Large intestine (tissue), 3 donors: ENCODE measurements at regions not wholly inside any gene's neighbourhood (a gene's known extent, or its start where the extent isn't known, plus 50 kb on each side); places are given as distances from the start of the nearest gene placed in this dataset.

Experiments
- DNase-seq, 2 donors: peaks; one replicate each; pipeline versions ENCODE4 v3.0.0 to v3.0.0-alpha.2; 2013
- H3K27ac ChIP-seq: one replicate; pipeline ENCODE4 v1.5.1; 2013; ENCODE audit warnings: low read length
- H3K27me3 ChIP-seq: 2 replicates; pipeline ENCODE4 v1.6.1; 2013; ENCODE audit warnings: low read length; ENCODE audit not compliant: control insufficient read depth, insufficient read depth
- H3K36me3 ChIP-seq: 2 replicates; pipeline ENCODE4 v1.6.1; 2013; ENCODE audit warnings: low read length; ENCODE audit not compliant: control insufficient read depth, insufficient read depth
- H3K4me1 ChIP-seq: one replicate; pipeline ENCODE4 v1.6.1; 2013; ENCODE audit warnings: low read length; ENCODE audit not compliant: control insufficient read depth, insufficient read depth
- H3K4me3 ChIP-seq: one replicate; pipeline ENCODE4 v1.5.1; 2013; ENCODE audit warnings: low read length
- H3K9me3 ChIP-seq: one replicate; pipeline ENCODE4 v1.6.1; 2013; ENCODE audit warnings: mild to moderate bottlenecking, low read depth, low read length, moderate library complexity; ENCODE audit not compliant: control insufficient read depth
- WGBS: methylation state at CpG from one replicate; pipeline ENCODE4 v1.1.5; 2013; ENCODE audit warnings: low lambda C conversion rate; ENCODE audit not compliant: insufficient coverage; 5-methylcytosine and 5-hydroxymethylcytosine counted together

DNA sequence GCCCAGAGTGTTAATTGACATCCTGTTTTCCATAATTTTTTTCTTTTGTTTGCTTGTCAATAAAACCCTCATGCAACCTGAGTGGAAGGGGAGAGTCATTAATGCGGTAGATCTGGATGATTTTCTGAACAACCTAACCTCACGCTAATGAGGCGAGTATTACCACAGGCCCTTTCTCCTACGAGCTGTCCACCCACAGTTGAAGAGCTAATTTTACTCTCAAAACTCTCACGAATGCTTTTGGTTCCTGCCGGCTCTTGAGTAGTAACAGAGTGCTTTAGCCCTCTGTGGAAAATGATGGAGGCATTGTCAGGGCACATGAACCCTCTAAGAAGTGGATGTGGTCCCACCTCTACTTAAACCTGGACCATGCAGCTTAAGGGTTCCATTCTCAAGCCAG is 491.3 kb upstream of the RBFOX1 start:
- Histone ChIP-seq H3K4me1 (no peaks in the 10 kb centered on the region), H3K36me3 (no peaks in the 10 kb centered on the region), H3K27ac (no peak overlapping the region), H3K27me3 (no peaks in the 10 kb centered on the region), H3K9me3 (no peaks in the 10 kb centered on the region), H3K4me3 (no peak overlapping the region)
- no peak for DNase-seq
- no CpG with 5 or more reads among the region's 6 CpGs for WGBS

DNA sequence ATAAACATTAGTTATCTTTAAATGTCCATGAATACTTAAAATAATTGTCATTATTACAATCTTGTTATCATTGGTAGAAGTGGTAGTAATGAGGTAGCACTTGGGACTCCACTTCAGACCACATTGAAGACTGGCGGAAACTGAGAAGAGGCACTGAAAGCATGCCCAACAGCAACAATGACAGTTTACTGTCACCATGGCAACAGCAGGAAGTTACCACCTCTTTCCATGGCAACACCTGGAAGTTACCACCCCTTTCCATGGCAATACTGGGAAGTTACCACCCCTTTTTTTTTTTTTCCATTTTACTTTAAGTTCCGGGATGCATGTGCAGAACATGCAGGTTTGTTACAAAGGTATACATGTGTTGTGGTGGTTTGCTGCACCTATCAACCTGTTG is 494.9 kb upstream of the RBFOX1 start:
- Histone ChIP-seq H3K36me3 (no peaks in the 10 kb centered on the region), H3K9me3 (no peaks in the 10 kb centered on the region), H3K4me1 (no peaks in the 10 kb centered on the region), H3K4me3 (no peak overlapping the region), H3K27me3 (no peaks in the 10 kb centered on the region), H3K27ac (no peak overlapping the region)
- WGBS: no CpG with 5 or more reads among the region's 2 CpGs
- DNase-seq: no peak

DNA sequence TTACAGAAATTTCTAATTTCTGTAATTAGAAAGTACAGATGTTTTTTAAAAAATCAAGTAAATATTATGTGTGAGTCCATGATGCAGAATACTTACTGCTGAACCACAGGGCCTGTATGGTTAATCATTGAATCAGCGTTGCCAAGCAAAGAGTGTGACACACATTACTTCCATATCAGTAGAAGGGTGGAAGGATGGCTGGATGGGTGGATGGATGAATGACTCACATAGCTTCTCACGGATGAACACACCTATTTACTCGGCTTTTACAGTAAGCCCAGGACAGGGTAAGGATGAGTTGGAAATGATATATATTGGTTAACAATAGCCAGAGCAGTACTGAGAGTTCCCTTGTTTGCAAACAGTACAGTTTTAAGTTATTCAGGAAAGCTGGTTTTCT is 495.9 kb upstream of the RBFOX1 start:
- no peak overlapping the region for H3K4me3 ChIP-seq
- H3K27ac ChIP-seq: no peak overlapping the region
- no peaks in the 10 kb centered on the region for H3K27me3 ChIP-seq
- no peak for DNase-seq
- no peaks in the 10 kb centered on the region for H3K4me1 ChIP-seq
- WGBS: no CpG with 5 or more reads among the region's 3 CpGs
- no peaks in the 10 kb centered on the region for H3K36me3 ChIP-seq
- H3K9me3 ChIP-seq: no peaks in the 10 kb centered on the region

DNA sequence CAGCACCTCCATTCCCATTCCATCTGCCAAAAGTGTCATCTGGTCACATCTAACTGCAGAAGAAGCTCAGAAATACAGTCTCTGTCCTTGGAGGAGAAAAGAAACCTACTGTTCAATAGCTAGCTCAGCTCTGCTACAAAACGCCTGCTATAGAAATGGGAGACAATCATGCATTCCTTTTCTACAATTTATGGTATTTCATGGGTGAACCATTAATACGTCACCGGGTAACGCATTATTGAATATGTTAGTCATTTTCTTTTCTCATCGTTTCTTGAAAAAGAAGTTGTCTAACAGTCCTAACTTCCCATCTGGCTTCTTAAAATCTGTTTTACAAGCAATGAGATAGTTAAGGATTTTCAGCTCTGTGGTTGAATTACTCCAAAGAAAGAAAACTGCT is 496.7 kb upstream of the RBFOX1 start:
- no peaks in the 10 kb centered on the region for H3K36me3 ChIP-seq
- WGBS: 95% methylated on average over 3 of the region's 5 CpGs
- H3K4me1 ChIP-seq: no peaks in the 10 kb centered on the region
- DNase-seq: no peak
- no peak overlapping the region for H3K4me3 ChIP-seq
- no peaks in the 10 kb centered on the region for H3K27me3 ChIP-seq
- H3K27ac ChIP-seq: no peak overlapping the region
- H3K9me3 ChIP-seq: no peaks in the 10 kb centered on the region

DNA sequence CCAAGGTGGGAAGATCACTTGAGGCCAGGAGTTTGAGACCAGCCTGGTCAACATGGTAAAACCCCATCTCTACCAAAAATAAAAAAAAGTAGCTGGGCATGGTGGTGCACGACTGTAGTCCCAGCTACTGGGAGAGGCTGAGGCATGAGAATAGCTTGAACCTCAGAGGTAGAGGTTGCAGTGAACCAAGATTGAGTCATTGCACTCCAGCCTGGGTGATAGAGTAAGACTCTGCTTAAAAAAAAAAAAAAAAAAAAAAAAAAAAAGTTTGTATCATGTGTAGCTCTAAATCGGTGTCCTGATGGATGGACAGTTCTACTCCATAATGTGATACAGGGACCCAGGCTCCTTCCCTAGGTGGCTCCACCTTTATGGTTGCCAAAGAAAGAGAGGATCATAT is 497.1 kb upstream of the RBFOX1 start:
- no peak overlapping the region for H3K27ac ChIP-seq
- DNase-seq: no peak
- H3K27me3 ChIP-seq: no peaks in the 10 kb centered on the region
- no CpG with 5 or more reads among the region's 2 CpGs for WGBS
- H3K36me3 ChIP-seq: no peaks in the 10 kb centered on the region
- H3K4me1 ChIP-seq: no peaks in the 10 kb centered on the region
- H3K4me3 ChIP-seq: no peak overlapping the region
- no peaks in the 10 kb centered on the region for H3K9me3 ChIP-seq

DNA sequence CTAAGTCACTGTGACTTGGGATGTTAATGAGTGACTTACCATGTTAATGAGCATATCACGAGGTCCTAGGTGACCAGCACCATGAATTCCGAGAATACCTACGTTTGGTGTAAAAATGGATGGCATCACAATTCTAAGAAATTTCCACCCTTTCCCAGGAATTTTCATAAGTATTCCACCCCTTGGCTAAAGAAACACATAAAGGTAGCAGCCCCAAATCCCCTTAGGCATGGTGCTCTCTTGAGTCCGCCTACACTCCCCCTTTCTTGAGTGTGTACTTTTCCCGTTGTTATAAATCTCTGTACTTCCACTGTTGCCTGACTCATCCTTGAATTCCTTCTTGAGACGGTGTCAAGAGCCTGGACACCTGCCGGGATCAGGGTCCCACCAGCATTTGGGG is 504.0 kb upstream of the RBFOX1 start:
- H3K36me3 ChIP-seq: no peaks in the 10 kb centered on the region
- H3K9me3 ChIP-seq: no peaks in the 10 kb centered on the region
- no peaks in the 10 kb centered on the region for H3K4me1 ChIP-seq
- WGBS: no CpG with 5 or more reads among the region's 7 CpGs
- H3K4me3 ChIP-seq: no peak overlapping the region
- DNase-seq: no peak
- no peaks in the 10 kb centered on the region for H3K27me3 ChIP-seq
- H3K27ac ChIP-seq: no peak overlapping the region

DNA sequence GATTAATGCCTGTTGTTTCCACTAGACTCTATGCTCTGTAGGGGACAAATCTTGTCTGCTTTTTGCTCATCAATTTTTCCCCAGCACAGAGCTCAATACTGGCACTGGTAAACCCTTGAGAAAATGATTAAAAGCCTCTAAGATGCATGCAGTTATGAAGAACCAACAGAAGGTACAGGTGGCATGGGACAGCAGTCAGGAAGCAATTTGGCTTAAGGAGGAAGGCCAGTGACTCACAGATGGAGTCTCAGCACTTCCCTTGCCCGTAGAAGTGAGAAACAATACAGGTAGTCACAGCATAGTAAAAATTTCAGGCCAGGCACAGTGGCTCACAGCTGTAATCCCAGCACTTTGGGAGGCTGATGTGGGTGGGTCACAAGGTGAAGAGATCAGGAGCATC is 504.7 kb upstream of the RBFOX1 start:
- Histone ChIP-seq H3K27me3 (no peaks in the 10 kb centered on the region), H3K36me3 (no peaks in the 10 kb centered on the region), H3K4me1 (no peaks in the 10 kb centered on the region), H3K9me3 (no peaks in the 10 kb centered on the region), H3K27ac (no peak overlapping the region), H3K4me3 (no peak overlapping the region)
- DNase-seq: no peak
- no CpG with 5 or more reads among the region's 1 CpG for WGBS

DNA sequence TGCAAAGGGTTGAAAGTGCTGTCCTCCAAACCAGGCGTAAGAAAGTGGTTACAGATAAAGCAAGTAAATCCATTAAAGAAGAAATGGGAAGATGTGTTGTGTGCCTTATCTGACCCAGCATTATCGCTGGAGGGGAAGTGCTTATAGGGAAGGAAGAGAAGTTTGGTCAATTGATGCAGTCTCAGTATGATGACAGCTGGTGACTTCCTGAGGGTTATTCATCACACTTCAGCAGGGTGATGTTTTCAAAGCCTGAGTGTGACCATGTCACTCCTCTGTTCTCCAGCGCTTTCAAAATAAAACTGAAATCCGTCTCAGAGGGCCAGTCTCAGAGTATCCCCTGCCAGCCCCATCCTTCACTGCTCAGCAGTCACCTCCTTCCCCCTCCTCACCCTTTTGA is 505.4 kb upstream of the RBFOX1 start:
- Histone ChIP-seq H3K27ac (no peak overlapping the region), H3K36me3 (no peaks in the 10 kb centered on the region), H3K27me3 (no peaks in the 10 kb centered on the region), H3K4me3 (no peak overlapping the region), H3K9me3 (no peaks in the 10 kb centered on the region), H3K4me1 (no peaks in the 10 kb centered on the region)
- DNase-seq: no peak
- no CpG with 5 or more reads among the region's 4 CpGs for WGBS

DNA sequence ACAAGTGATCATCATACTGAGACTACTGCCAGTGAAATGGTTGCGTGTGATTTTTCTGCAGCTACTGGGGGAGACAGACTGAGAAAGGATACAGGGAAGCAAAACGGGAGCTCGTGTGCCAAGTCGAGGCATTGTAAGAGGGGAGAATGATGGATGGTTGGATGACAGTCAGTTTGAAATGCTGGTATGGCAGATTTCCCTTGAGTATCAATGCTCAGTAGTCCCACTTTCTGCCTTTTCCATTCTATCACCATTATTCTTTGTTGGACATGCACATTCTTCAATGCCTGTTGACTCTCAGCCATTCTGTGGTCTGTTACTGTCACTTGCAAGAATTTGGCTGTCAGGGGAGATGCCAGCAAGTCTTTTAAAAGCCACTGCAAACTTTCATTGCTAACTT is 510.6 kb upstream of the RBFOX1 start:
- H3K4me3 ChIP-seq: no peak overlapping the region
- no CpG with 5 or more reads among the region's 4 CpGs for WGBS

DNA sequence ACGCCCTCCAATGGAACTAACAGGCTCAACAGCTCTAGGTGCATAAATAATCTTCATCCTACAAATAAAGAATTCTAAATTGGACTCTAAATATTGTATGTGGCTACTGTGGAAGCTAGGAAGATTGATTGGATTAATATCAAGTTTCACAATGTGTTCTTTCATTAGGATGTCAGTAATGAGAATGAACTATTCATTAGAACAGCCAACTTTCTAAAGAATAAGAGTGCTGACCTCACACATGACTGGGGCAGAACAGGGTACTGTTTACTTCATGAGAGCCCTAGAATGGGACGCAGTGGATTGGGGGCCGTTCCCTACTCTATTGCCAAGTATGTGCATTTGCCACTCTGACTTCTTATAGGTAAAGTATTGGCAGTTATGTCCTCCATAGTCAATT is 528.2 kb upstream of the RBFOX1 start:
- Histone ChIP-seq H3K27ac (no peak overlapping the region), H3K36me3 (no peaks in the 10 kb centered on the region), H3K4me3 (no peak overlapping the region), H3K27me3 (no peaks in the 10 kb centered on the region), H3K9me3 (no peaks in the 10 kb centered on the region), H3K4me1 (no peaks in the 10 kb centered on the region)
- DNase-seq: no peak
- WGBS: 100% methylated on average over 1 of the region's 3 CpGs

More for the DNA sequence above, 510.6 kb upstream of the RBFOX1 start:
- no peak overlapping the region for H3K27ac ChIP-seq
- no peak for DNase-seq
- no peaks in the 10 kb centered on the region for H3K27me3 ChIP-seq
- no peaks in the 10 kb centered on the region for H3K36me3 ChIP-seq
- no peaks in the 10 kb centered on the region for H3K4me1 ChIP-seq
- H3K9me3 ChIP-seq: no peaks in the 10 kb centered on the region

DNA sequence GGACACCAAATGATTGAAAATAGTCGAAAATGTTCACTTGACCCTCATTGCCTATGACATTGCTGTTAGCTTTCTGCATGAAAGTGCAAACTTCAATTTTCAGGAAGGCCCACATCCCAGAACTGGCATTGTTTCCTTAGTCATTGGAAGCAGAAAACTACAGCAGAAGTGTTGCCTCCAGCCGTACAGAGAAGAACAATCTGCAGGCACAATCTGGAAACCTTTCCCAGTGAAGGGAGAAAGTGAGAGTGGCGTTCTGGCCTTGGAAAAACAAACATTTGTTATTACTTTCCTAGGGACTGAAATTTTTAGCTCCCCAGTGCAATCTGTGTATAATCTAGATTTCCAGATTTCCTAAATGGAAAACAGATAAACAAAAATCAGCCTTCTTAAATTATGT is 529.5 kb upstream of the RBFOX1 start:
- DNase-seq: no peak
- WGBS: 100% methylated on average over 2 of the region's 3 CpGs
- no peak overlapping the region for H3K4me3 ChIP-seq
- H3K4me1 ChIP-seq: no peaks in the 10 kb centered on the region
- H3K27me3 ChIP-seq: no peaks in the 10 kb centered on the region
- H3K27ac ChIP-seq: no peak overlapping the region
- no peaks in the 10 kb centered on the region for H3K36me3 ChIP-seq
- H3K9me3 ChIP-seq: no peaks in the 10 kb centered on the region
